ENCODE measurements at regions not wholly inside any gene's neighbourhood (a gene's known extent, or its start where the extent isn't known, plus 50 kb on each side); places are given as distances from the start of the nearest gene placed in this dataset.
A peak's percentile ranks its signal among the peaks of the same experiment; 100 is the strongest.
"Not testable (repeated sequence)": the region's sequence is repeated elsewhere in the genome, so short reads cannot be mapped to it uniquely, and the experiment has no call there.

- no peak for DNase-seq (ENCODE audit: low read depth)
These were observed 92.4 kb upstream of the TGM3 start for GRCh38 chr20:2203436-2203835.

- no peak for DNase-seq (ENCODE audit: low read depth)
These were observed 91.8 kb upstream of the TGM3 start for GRCh38 chr20:2204021-2204420.

- peak; percentile 37 for DNase-seq (ENCODE audit: low read depth)
These were observed 88.6 kb upstream of the TGM3 start for GRCh38 chr20:2206957-2207769.

GRCh38 chr20:2207770-2208097 lies 88.1 kb upstream of the TGM3 start:
- no peak for DNase-seq (ENCODE audit: low read depth)

- no peak for DNase-seq (ENCODE audit: low read depth)
These were observed 86.9 kb upstream of the TGM3 start for GRCh38 chr20:2208897-2209296.

- no peak for DNase-seq (ENCODE audit: low read depth)
These were observed 84.9 kb upstream of the TGM3 start for GRCh38 chr20:2210646-2211552.

- no peak for DNase-seq (ENCODE audit: low read depth)
These were observed 83.3 kb upstream of the TGM3 start for GRCh38 chr20:2212456-2213015.

- DNase-seq (ENCODE audit: low read depth), result no peak
These were observed 82.4 kb upstream of the TGM3 start for GRCh38 chr20:2213401-2213800.

- DNase-seq (ENCODE audit: low read depth), result no peak
These were observed 77.8 kb upstream of the TGM3 start for GRCh38 chr20:2217857-2218539.

GRCh38 chr20:2219481-2220006 lies 76.3 kb upstream of the TGM3 start:
- DNase-seq (ENCODE audit: low read depth), result no peak

- DNase-seq (ENCODE audit: low read depth), result no peak
These were observed 75.5 kb upstream of the TGM3 start for GRCh38 chr20:2220298-2220697.

- DNase-seq (ENCODE audit: low read depth), result no peak
These were observed 73.9 kb upstream of the TGM3 start for GRCh38 chr20:2221921-2222320.

GRCh38 chr20:2223558-2224367 lies 72.0 kb upstream of the TGM3 start:
- no peak for DNase-seq (ENCODE audit: low read depth)

- no peak for DNase-seq (ENCODE audit: low read depth)
These were observed 71.5 kb upstream of the TGM3 start for GRCh38 chr20:2224368-2224639.

GRCh38 chr20:2227285-2227684 lies 68.5 kb upstream of the TGM3 start:
- DNase-seq (ENCODE audit: low read depth), result not testable (repeated sequence)

GRCh38 chr20:2227861-2228260 lies 67.9 kb upstream of the TGM3 start:
- DNase-seq (ENCODE audit: low read depth), result no peak

GRCh38 chr20:2228926-2229325 lies 66.9 kb upstream of the TGM3 start:
- DNase-seq (ENCODE audit: low read depth), result no peak

- DNase-seq (ENCODE audit: low read depth), result no peak
These were observed 64.9 kb upstream of the TGM3 start for GRCh38 chr20:2230726-2231488.

- no peak for DNase-seq (ENCODE audit: low read depth)
These were observed 64.1 kb upstream of the TGM3 start for GRCh38 chr20:2231701-2232100.

GRCh38 chr20:2234598-2235191 lies 61.1 kb upstream of the TGM3 start:
- DNase-seq (ENCODE audit: low read depth), result no peak
